ENCODE measurements at regions not wholly inside any gene's neighbourhood (a gene's known extent, or its start where the extent isn't known, plus 50 kb on each side); places are given as distances from the start of the nearest gene placed in this dataset.
"Not testable (repeated sequence)": the region's sequence is repeated elsewhere in the genome, so short reads cannot be mapped to it uniquely, and the experiment has no call there.

DNA sequence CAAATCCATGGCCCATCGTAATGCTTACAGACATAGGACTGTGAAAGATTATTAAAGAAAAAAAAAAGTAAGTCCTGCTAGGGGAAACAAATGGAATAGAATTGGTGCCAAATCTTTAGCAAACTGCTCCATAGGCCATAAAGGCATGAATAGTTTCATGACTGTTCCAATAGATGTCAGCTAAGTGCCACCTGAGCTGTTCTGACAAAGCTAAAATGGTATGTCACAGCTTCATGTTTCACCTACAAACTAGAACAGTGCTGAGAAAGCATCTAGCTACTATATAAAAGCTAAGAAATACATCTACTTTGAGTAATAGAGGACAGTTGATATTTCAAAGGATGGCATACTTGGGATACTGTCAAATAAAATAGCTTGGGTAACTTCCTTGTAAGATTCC, 771.6 kb upstream of the CA10 start:
- Histone ChIP-seq H3K9me3 (ENCODE audit: control insufficient read depth in 1 of 2, low read length in 2 of 2) (no peaks in the 10 kb centered on the region), H3K36me3 (ENCODE audit: control insufficient read depth in 1 of 2, insufficient read depth in 2 of 2, low read length in 2 of 2) (no peaks in the 10 kb centered on the region), H3K27ac (ENCODE audit: low read length) (no peak overlapping the region), H3K27me3 (ENCODE audit: low read depth, low read length) (no peaks in the 10 kb centered on the region), H3K4me1 (ENCODE audit: control insufficient read depth in 1 of 2, insufficient read depth in 2 of 2, low read length in 2 of 2) (no peaks in the 10 kb centered on the region), H3K4me3 (ENCODE audit: low read depth in 1 of 2, low read length in 2 of 2) (no peak overlapping the region)

GRCh38 chr17:52923658-52924057, 765.1 kb upstream of the CA10 start:
- no peaks in the 10 kb centered on the region for H3K27me3 ChIP-seq (ENCODE audit: low read depth, low read length)
- H3K4me3 ChIP-seq (ENCODE audit: low read depth in 1 of 2, low read length in 2 of 2) = no peak overlapping the region
- H3K36me3 ChIP-seq (ENCODE audit: control insufficient read depth in 1 of 2, insufficient read depth in 2 of 2, low read length in 2 of 2) = no peaks in the 10 kb centered on the region
- no peaks in the 10 kb centered on the region for H3K4me1 ChIP-seq (ENCODE audit: control insufficient read depth in 1 of 2, insufficient read depth in 2 of 2, low read length in 2 of 2)
- H3K9me3 ChIP-seq (ENCODE audit: control insufficient read depth in 1 of 2, low read length in 2 of 2) = no peaks in the 10 kb centered on the region
- H3K27ac ChIP-seq (ENCODE audit: low read length) = no peak overlapping the region

DNA sequence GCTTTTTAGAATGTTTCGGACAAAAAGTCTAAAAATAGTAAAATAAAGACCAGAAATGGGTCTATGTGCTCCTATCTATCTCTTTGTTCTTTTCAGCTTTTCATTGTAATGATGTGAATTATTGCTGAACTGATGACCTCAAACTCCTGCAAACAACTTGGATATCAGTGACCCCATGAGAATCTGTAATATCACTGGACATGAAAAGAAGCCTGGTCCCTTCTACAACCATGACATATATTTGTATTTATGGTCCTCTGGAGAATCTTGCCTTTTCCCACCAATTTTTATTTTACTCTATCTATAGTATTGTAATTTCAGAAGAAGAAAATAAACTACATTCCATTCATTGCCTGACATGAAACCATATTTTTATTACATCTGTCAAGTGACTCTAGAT, 740.7 kb upstream of the CA10 start:
- H3K27me3 ChIP-seq (ENCODE audit: low read depth, low read length) = no peaks in the 10 kb centered on the region
- H3K27ac ChIP-seq (ENCODE audit: low read length) = no peak overlapping the region
- H3K9me3 ChIP-seq (ENCODE audit: control insufficient read depth in 1 of 2, low read length in 2 of 2) = no peaks in the 10 kb centered on the region
- H3K36me3 ChIP-seq (ENCODE audit: control insufficient read depth in 1 of 2, insufficient read depth in 2 of 2, low read length in 2 of 2) = no peaks in the 10 kb centered on the region
- H3K4me1 ChIP-seq (ENCODE audit: control insufficient read depth in 1 of 2, insufficient read depth in 2 of 2, low read length in 2 of 2) = no peaks in the 10 kb centered on the region
- H3K4me3 ChIP-seq (ENCODE audit: low read depth in 1 of 2, low read length in 2 of 2) = no peak overlapping the region

- Histone ChIP-seq H3K27me3 (ENCODE audit: low read depth, low read length) (no peaks in the 10 kb centered on the region), H3K4me3 (ENCODE audit: low read depth in 1 of 2, low read length in 2 of 2) (no peak overlapping the region), H3K9me3 (ENCODE audit: control insufficient read depth in 1 of 2, low read length in 2 of 2) (no peaks in the 10 kb centered on the region), H3K4me1 (ENCODE audit: control insufficient read depth in 1 of 2, insufficient read depth in 2 of 2, low read length in 2 of 2) (no peaks in the 10 kb centered on the region), H3K27ac (ENCODE audit: low read length) (no peak overlapping the region), H3K36me3 (ENCODE audit: control insufficient read depth in 1 of 2, insufficient read depth in 2 of 2, low read length in 2 of 2) (no peaks in the 10 kb centered on the region)
Observed at GRCh38 chr17:52895272-52895671, 736.8 kb upstream of the CA10 start.

GRCh38 chr17:52892334-52892733, 733.8 kb upstream of the CA10 start:
- Histone ChIP-seq H3K27ac (ENCODE audit: low read length) (no peak overlapping the region), H3K36me3 (ENCODE audit: control insufficient read depth in 1 of 2, insufficient read depth in 2 of 2, low read length in 2 of 2) (no peaks in the 10 kb centered on the region), H3K9me3 (ENCODE audit: control insufficient read depth in 1 of 2, low read length in 2 of 2) (no peaks in the 10 kb centered on the region)

GRCh38 chr17:52885882-52886281, 727.4 kb upstream of the CA10 start:
- H3K4me3 ChIP-seq (ENCODE audit: low read depth in 1 of 2, low read length in 2 of 2) = no peak overlapping the region
- H3K36me3 ChIP-seq (ENCODE audit: control insufficient read depth in 1 of 2, insufficient read depth in 2 of 2, low read length in 2 of 2) = no peaks in the 10 kb centered on the region
- H3K4me1 ChIP-seq (ENCODE audit: control insufficient read depth in 1 of 2, insufficient read depth in 2 of 2, low read length in 2 of 2) = no peaks in the 10 kb centered on the region
- no peak overlapping the region for H3K27ac ChIP-seq (ENCODE audit: low read length)
- H3K9me3 ChIP-seq (ENCODE audit: control insufficient read depth in 1 of 2, low read length in 2 of 2) = no peaks in the 10 kb centered on the region
- H3K27me3 ChIP-seq (ENCODE audit: low read depth, low read length) = no peaks in the 10 kb centered on the region

More at GRCh38 chr17:52892334-52892733, 733.8 kb upstream of the CA10 start:
- Histone ChIP-seq H3K27me3 (ENCODE audit: low read depth, low read length) (no peaks in the 10 kb centered on the region), H3K4me3 (ENCODE audit: low read depth in 1 of 2, low read length in 2 of 2) (no peak overlapping the region), H3K4me1 (ENCODE audit: control insufficient read depth in 1 of 2, insufficient read depth in 2 of 2, low read length in 2 of 2) (no peaks in the 10 kb centered on the region)

- H3K4me1 ChIP-seq (ENCODE audit: control insufficient read depth in 1 of 2, insufficient read depth in 2 of 2, low read length in 2 of 2); H3K27me3 ChIP-seq (ENCODE audit: low read depth, low read length); H3K36me3 ChIP-seq (ENCODE audit: control insufficient read depth in 1 of 2, insufficient read depth in 2 of 2, low read length in 2 of 2); H3K9me3 ChIP-seq (ENCODE audit: control insufficient read depth in 1 of 2, low read length in 2 of 2); H3K4me3 ChIP-seq (ENCODE audit: low read depth in 1 of 2, low read length in 2 of 2); H3K27ac ChIP-seq (ENCODE audit: low read length): not testable (repeated sequence)
Observed at GRCh38 chr17:52883907-52884491, 725.5 kb upstream of the CA10 start.

GRCh38 chr17:52846767-52847166, 688.3 kb upstream of the CA10 start:
- H3K4me3 ChIP-seq (ENCODE audit: low read depth in 1 of 2, low read length in 2 of 2); H3K4me1 ChIP-seq (ENCODE audit: control insufficient read depth in 1 of 2, insufficient read depth in 2 of 2, low read length in 2 of 2); H3K27me3 ChIP-seq (ENCODE audit: low read depth, low read length); H3K9me3 ChIP-seq (ENCODE audit: control insufficient read depth in 1 of 2, low read length in 2 of 2); H3K36me3 ChIP-seq (ENCODE audit: control insufficient read depth in 1 of 2, insufficient read depth in 2 of 2, low read length in 2 of 2); H3K27ac ChIP-seq (ENCODE audit: low read length): not testable (repeated sequence)

- Histone ChIP-seq H3K4me3 (ENCODE audit: low read depth in 1 of 2, low read length in 2 of 2) (no peak overlapping the region), H3K27me3 (ENCODE audit: low read depth, low read length) (no peaks in the 10 kb centered on the region), H3K4me1 (ENCODE audit: control insufficient read depth in 1 of 2, insufficient read depth in 2 of 2, low read length in 2 of 2) (no peaks in the 10 kb centered on the region), H3K27ac (ENCODE audit: low read length) (no peak overlapping the region), H3K36me3 (ENCODE audit: control insufficient read depth in 1 of 2, insufficient read depth in 2 of 2, low read length in 2 of 2) (no peaks in the 10 kb centered on the region), H3K9me3 (ENCODE audit: control insufficient read depth in 1 of 2, low read length in 2 of 2) (no peaks in the 10 kb centered on the region)
Observed at GRCh38 chr17:52841971-52842370, 683.5 kb upstream of the CA10 start.

DNA sequence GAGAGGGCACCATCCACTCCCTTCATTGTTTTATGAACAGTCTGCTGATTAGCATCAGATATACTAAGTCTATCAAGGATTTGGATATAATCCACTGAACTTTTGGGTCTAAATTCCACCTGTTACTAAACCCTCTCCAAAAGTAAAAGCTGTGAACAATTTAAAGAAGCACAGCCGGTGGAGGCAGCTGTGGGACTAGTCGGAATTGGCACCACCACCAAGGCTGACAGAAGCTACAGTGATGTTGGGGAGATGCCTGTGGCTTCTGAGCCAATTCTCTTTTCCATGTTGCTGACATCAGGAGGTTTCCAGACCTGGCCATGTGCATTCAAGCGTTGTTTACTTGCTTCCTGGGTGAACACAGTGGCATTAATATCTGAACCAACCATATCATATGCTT, 679.0 kb upstream of the CA10 start:
- Histone ChIP-seq H3K27ac (ENCODE audit: low read length) (no peak overlapping the region), H3K9me3 (ENCODE audit: control insufficient read depth in 1 of 2, low read length in 2 of 2) (no peaks in the 10 kb centered on the region), H3K27me3 (ENCODE audit: low read depth, low read length) (no peaks in the 10 kb centered on the region), H3K36me3 (ENCODE audit: control insufficient read depth in 1 of 2, insufficient read depth in 2 of 2, low read length in 2 of 2) (no peaks in the 10 kb centered on the region), H3K4me3 (ENCODE audit: low read depth in 1 of 2, low read length in 2 of 2) (no peak overlapping the region), H3K4me1 (ENCODE audit: control insufficient read depth in 1 of 2, insufficient read depth in 2 of 2, low read length in 2 of 2) (no peaks in the 10 kb centered on the region)

GRCh38 chr17:52831536-52831935, 673.0 kb upstream of the CA10 start:
- Histone ChIP-seq H3K27ac (ENCODE audit: low read length) (no peak overlapping the region), H3K9me3 (ENCODE audit: control insufficient read depth in 1 of 2, low read length in 2 of 2) (peaks cover 0 to 4% of the 10 kb centered on the region in 2 donors), H3K4me1 (ENCODE audit: control insufficient read depth in 1 of 2, insufficient read depth in 2 of 2, low read length in 2 of 2) (no peaks in the 10 kb centered on the region), H3K4me3 (ENCODE audit: low read depth in 1 of 2, low read length in 2 of 2) (no peak overlapping the region), H3K27me3 (ENCODE audit: low read depth, low read length) (no peaks in the 10 kb centered on the region), H3K36me3 (ENCODE audit: control insufficient read depth in 1 of 2, insufficient read depth in 2 of 2, low read length in 2 of 2) (no peaks in the 10 kb centered on the region)

- H3K4me1 ChIP-seq (ENCODE audit: control insufficient read depth in 1 of 2, insufficient read depth in 2 of 2, low read length in 2 of 2) = no peaks in the 10 kb centered on the region
- no peak overlapping the region for H3K4me3 ChIP-seq (ENCODE audit: low read depth in 1 of 2, low read length in 2 of 2)
- H3K9me3 ChIP-seq (ENCODE audit: control insufficient read depth in 1 of 2, low read length in 2 of 2) = peaks cover 0 to 4% of the 10 kb centered on the region in 2 donors
- H3K27ac ChIP-seq (ENCODE audit: low read length) = no peak overlapping the region
- H3K27me3 ChIP-seq (ENCODE audit: low read depth, low read length) = no peaks in the 10 kb centered on the region
- H3K36me3 ChIP-seq (ENCODE audit: control insufficient read depth in 1 of 2, insufficient read depth in 2 of 2, low read length in 2 of 2) = no peaks in the 10 kb centered on the region
Observed at GRCh38 chr17:52828621-52829020, 670.1 kb upstream of the CA10 start.
